ENCODE measurements at regions not wholly inside any gene's neighbourhood (a gene's known extent, or its start where the extent isn't known, plus 50 kb on each side); places are given as distances from the start of the nearest gene placed in this dataset.
"Not testable (repeated sequence)": the region's sequence is repeated elsewhere in the genome, so short reads cannot be mapped to it uniquely, and the experiment has no call there.

GRCh38 chr2:147607379-147607778, 237.4 kb upstream of the ACVR2A start:
- Mint-ChIP-seq H3K27me3 (no peaks in the 10 kb centered on the region), H3K27ac (no peak overlapping the region), H3K4me1 (no peaks in the 10 kb centered on the region), H3K36me3 (ENCODE audit: low read depth) (no peaks in the 10 kb centered on the region), H3K4me3 (no peak overlapping the region)
- ATAC-seq = no peak
- DNase-seq = no peak
- no peaks in the 10 kb centered on the region for H3K9me3 ChIP-seq (ENCODE audit: control insufficient read depth, low read length, poor library complexity, severe bottlenecking)

DNA sequence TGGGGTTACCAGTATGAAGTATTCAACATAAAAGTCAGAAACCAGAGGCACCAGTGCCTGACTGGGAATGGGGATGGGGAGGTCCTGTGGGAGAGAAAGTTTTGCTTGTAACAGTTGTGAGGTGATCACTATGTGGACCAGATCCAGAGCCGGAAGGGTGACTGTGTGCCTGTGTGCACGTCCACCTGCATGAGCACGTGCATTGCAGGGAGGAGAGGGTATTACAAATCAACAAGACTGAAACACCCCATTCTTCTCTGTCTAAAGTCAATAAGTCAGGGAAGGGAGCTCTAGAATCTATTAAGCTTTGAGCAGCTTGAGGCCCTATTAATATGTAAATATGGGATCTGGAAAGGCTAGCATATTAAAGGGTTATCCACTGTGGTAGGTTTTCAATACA, 241.0 kb upstream of the ACVR2A start:
- Mint-ChIP-seq H3K36me3 (ENCODE audit: low read depth) (no peaks in the 10 kb centered on the region), H3K4me3 (no peak overlapping the region), H3K27me3 (no peaks in the 10 kb centered on the region), H3K4me1 (no peaks in the 10 kb centered on the region), H3K27ac (no peak overlapping the region)
- ATAC-seq (no peak), DNase-seq (no peak)
- no peaks in the 10 kb centered on the region for H3K9me3 ChIP-seq (ENCODE audit: control insufficient read depth, low read length, poor library complexity, severe bottlenecking)

- Mint-ChIP-seq H3K36me3 (ENCODE audit: low read depth) (no peaks in the 10 kb centered on the region), H3K4me1 (no peaks in the 10 kb centered on the region), H3K4me3 (no peak overlapping the region), H3K27me3 (no peaks in the 10 kb centered on the region), H3K27ac (no peak overlapping the region)
- ATAC-seq (no peak), DNase-seq (no peak)
- no peaks in the 10 kb centered on the region for H3K9me3 ChIP-seq (ENCODE audit: control insufficient read depth, low read length, poor library complexity, severe bottlenecking)
Observed at GRCh38 chr2:147603447-147603846, 241.4 kb upstream of the ACVR2A start.

GRCh38 chr2:147600646-147601045, 244.2 kb upstream of the ACVR2A start:
- Mint-ChIP-seq H3K4me3 (no peak overlapping the region), H3K27ac (no peak overlapping the region), H3K36me3 (ENCODE audit: low read depth) (no peaks in the 10 kb centered on the region), H3K4me1 (no peaks in the 10 kb centered on the region), H3K27me3 (no peaks in the 10 kb centered on the region)
- ATAC-seq = no peak
- H3K9me3 ChIP-seq (ENCODE audit: control insufficient read depth, low read length, poor library complexity, severe bottlenecking) = no peaks in the 10 kb centered on the region
- DNase-seq = no peak

- no peaks in the 10 kb centered on the region for H3K4me1 Mint-ChIP-seq
Observed at GRCh38 chr2:147600223-147600622, 244.6 kb upstream of the ACVR2A start.

DNA sequence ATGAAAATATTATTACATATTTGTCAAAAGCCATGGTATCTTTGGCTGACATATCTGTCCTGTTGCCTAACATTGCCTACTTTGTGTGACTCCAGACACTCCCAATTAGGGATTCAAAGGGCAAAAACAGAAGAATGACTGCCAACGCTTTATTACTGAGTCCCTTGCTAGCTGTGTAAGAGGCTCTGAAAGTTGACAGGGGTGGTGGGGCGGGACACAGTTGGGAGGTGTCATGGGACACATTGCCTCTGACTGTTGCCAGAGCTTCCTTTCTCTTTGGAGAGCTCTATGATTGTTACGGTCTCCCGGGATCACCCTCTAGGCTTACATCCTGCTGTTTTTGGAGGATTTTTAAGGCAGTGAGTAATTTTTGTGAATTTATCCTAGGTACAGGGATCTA, 249.6 kb upstream of the ACVR2A start:
- Mint-ChIP-seq H3K4me3 (no peak overlapping the region), H3K27ac (no peak overlapping the region), H3K4me1 (no peaks in the 10 kb centered on the region), H3K27me3 (no peaks in the 10 kb centered on the region), H3K36me3 (ENCODE audit: low read depth) (no peaks in the 10 kb centered on the region)
- H3K9me3 ChIP-seq (ENCODE audit: control insufficient read depth, low read length, poor library complexity, severe bottlenecking) = no peaks in the 10 kb centered on the region
- ATAC-seq (no peak), DNase-seq (no peak)

More at GRCh38 chr2:147600223-147600622, 244.6 kb upstream of the ACVR2A start:
- no peak for DNase-seq
- H3K27me3 Mint-ChIP-seq = no peaks in the 10 kb centered on the region
- no peaks in the 10 kb centered on the region for H3K9me3 ChIP-seq (ENCODE audit: control insufficient read depth, low read length, poor library complexity, severe bottlenecking)
- H3K27ac Mint-ChIP-seq = no peak overlapping the region
- no peak for ATAC-seq
- no peaks in the 10 kb centered on the region for H3K36me3 Mint-ChIP-seq (ENCODE audit: low read depth)
- H3K4me3 Mint-ChIP-seq = no peak overlapping the region

GRCh38 chr2:147594038-147594437, 250.8 kb upstream of the ACVR2A start:
- ATAC-seq (no peak), DNase-seq (no peak)
- no peaks in the 10 kb centered on the region for H3K36me3 Mint-ChIP-seq (ENCODE audit: low read depth)
- no peak overlapping the region for H3K4me3 Mint-ChIP-seq
- no peaks in the 10 kb centered on the region for H3K9me3 ChIP-seq (ENCODE audit: control insufficient read depth, low read length, poor library complexity, severe bottlenecking)
- no peak overlapping the region for H3K27ac Mint-ChIP-seq
- no peaks in the 10 kb centered on the region for H3K27me3 Mint-ChIP-seq
- H3K4me1 Mint-ChIP-seq = no peaks in the 10 kb centered on the region

GRCh38 chr2:147592784-147593183, 252.0 kb upstream of the ACVR2A start:
- DNase-seq; H3K9me3 ChIP-seq (ENCODE audit: control insufficient read depth, low read length, poor library complexity, severe bottlenecking); H3K27ac Mint-ChIP-seq; H3K27me3 Mint-ChIP-seq; H3K4me1 Mint-ChIP-seq; H3K4me3 Mint-ChIP-seq; H3K36me3 Mint-ChIP-seq (ENCODE audit: low read depth); ATAC-seq: not testable (repeated sequence)

- no peak for ATAC-seq
- Mint-ChIP-seq H3K36me3 (ENCODE audit: low read depth) (peaks cover 2% of the 10 kb centered on the region), H3K27me3 (no peaks in the 10 kb centered on the region), H3K27ac (no peak overlapping the region), H3K4me1 (no peaks in the 10 kb centered on the region), H3K4me3 (no peak overlapping the region)
- H3K9me3 ChIP-seq (ENCODE audit: control insufficient read depth, low read length, poor library complexity, severe bottlenecking) = no peaks in the 10 kb centered on the region
- no peak for DNase-seq
Observed at GRCh38 chr2:147589127-147589526, 255.7 kb upstream of the ACVR2A start.

DNA sequence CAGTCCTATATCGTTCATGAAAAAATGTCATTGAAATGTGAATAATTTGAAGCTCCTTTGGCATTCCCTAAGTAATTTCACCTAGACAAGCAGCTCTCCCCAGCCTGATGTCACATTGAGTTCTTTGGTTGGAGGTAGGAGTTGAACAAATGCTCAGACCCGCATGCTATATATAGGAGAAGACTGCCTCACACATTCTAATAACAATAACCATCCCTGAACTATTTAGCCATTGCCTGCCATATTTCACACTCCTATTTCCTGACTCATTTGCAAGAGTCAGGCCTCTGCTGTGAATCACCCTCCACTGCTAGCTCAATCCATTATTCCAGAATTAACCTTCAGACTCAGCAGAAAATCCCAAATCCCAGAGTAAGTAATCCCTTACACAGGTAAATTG, 256.6 kb upstream of the ACVR2A start:
- no peak for ATAC-seq
- Mint-ChIP-seq H3K36me3 (ENCODE audit: low read depth) (peaks cover 2% of the 10 kb centered on the region), H3K27me3 (no peaks in the 10 kb centered on the region), H3K4me3 (no peak overlapping the region), H3K27ac (no peak overlapping the region), H3K4me1 (no peaks in the 10 kb centered on the region)
- DNase-seq = no peak
- H3K9me3 ChIP-seq (ENCODE audit: control insufficient read depth, low read length, poor library complexity, severe bottlenecking) = no peaks in the 10 kb centered on the region

DNA sequence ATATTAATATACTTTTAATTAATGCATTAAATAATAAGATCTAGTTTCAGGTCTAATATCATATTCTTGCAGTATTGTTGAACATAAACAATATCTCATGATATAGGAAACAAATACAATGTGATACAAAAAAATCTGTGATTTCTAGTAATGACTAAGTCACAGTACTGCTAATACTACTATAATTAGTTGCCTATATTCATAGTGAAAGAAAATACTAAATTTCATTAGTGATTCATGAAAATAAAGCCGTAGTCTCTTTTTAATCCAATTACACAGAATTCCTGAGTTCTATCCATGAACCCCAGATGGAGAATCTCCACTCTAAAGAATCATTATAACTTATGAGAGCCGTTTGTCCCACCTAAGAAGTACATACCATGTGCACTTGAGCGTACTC, 266.3 kb upstream of the ACVR2A start:
- H3K36me3 Mint-ChIP-seq (ENCODE audit: low read depth) = no peaks in the 10 kb centered on the region
- no peak for ATAC-seq
- H3K27me3 Mint-ChIP-seq = no peaks in the 10 kb centered on the region

DNA sequence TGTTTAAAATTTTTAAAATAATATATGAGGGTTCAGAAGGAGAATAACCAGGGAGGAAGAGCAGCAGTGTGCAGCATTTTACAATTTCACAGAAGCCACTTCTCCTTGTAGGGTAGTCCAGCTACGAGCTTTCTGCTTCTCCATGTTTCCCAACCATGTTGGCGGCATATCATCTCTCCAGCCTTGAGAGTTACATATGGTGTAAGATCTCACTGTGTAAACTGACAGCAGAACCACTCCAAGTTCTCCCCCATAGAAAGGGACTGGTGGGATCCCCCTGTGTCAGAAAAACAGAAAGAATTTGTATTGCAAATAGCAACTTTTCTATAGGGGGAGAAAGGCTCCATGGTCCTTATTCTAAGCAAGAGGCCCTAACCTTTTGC, 266.8 kb upstream of the ACVR2A start:
- Mint-ChIP-seq H3K4me3 (no peak overlapping the region), H3K4me1 (no peaks in the 10 kb centered on the region), H3K36me3 (ENCODE audit: low read depth) (no peaks in the 10 kb centered on the region), H3K27me3 (no peaks in the 10 kb centered on the region), H3K27ac (no peak overlapping the region)
- H3K9me3 ChIP-seq (ENCODE audit: control insufficient read depth, low read length, poor library complexity, severe bottlenecking) = no peaks in the 10 kb centered on the region
- DNase-seq (no peak), ATAC-seq (no peak)

More for the DNA sequence above, 266.3 kb upstream of the ACVR2A start:
- H3K4me1 Mint-ChIP-seq = no peaks in the 10 kb centered on the region
- no peak overlapping the region for H3K27ac Mint-ChIP-seq
- no peaks in the 10 kb centered on the region for H3K9me3 ChIP-seq (ENCODE audit: control insufficient read depth, low read length, poor library complexity, severe bottlenecking)
- H3K4me3 Mint-ChIP-seq = no peak overlapping the region
- DNase-seq = no peak

DNA sequence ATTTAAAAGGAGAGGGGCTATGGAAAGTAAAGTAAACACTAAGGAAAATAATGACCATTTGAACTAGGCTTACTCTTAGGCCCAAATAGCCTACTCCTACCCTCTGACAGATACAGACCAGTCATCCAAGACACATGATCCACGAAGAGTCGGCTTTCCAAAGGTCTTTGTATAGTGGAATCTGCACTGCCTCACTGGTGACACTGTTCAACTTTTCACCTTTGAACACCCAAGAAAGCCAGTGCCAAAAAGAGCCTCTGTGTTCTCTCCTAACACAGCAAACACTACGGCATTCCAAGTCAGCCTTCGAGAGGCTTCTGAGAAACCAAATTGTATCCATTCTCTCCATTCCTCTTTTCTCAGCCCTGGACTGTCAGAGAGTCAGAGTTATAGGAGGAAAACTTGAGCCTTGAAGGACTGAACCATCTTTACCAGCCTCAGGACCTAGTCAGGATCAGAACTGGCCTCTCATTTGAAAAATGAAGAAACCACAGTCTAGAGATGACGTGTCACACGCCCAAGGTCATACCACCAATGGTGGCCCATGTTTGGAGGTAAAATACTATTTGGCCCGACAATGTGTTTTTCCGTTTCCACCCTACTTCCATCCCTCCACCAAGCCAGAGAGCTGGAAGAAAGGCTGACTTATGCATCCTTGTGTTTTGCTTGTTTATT, 267.4 kb upstream of the ACVR2A start:
- Mint-ChIP-seq H3K27me3 (no peaks in the 10 kb centered on the region), H3K36me3 (ENCODE audit: low read depth) (no peaks in the 10 kb centered on the region)
- ATAC-seq = no peak

DNA sequence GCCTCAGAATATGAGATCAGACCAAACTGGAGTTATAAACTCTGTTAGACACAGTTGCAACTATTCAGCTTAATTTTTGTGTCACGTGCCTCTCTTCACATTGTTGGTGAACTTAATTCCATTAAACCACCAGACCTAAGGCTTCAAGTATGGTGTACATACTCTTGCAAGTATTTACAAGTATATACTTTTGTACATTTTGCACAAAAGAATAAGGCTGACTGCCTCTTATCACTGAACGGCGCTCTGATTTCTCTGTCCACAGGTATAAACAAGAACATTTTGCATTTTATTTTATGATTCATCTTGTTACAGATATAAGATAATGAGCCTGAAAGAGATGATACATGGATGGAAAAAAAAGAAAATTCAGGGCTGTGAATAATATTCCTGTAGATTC, 269.7 kb upstream of the ACVR2A start:
- H3K4me1 Mint-ChIP-seq = no peaks in the 10 kb centered on the region
- no peak overlapping the region for H3K4me3 Mint-ChIP-seq
- no peaks in the 10 kb centered on the region for H3K9me3 ChIP-seq (ENCODE audit: control insufficient read depth, low read length, poor library complexity, severe bottlenecking)
- no peaks in the 10 kb centered on the region for H3K36me3 Mint-ChIP-seq (ENCODE audit: low read depth)
- no peak for ATAC-seq
- no peak overlapping the region for H3K27ac Mint-ChIP-seq
- no peak for DNase-seq
- H3K27me3 Mint-ChIP-seq = no peaks in the 10 kb centered on the region

More for the DNA sequence above, 267.4 kb upstream of the ACVR2A start:
- Mint-ChIP-seq H3K4me1 (no peaks in the 10 kb centered on the region), H3K27ac (no peak overlapping the region), H3K4me3 (no peak overlapping the region)
- no peak for DNase-seq
- no peaks in the 10 kb centered on the region for H3K9me3 ChIP-seq (ENCODE audit: control insufficient read depth, low read length, poor library complexity, severe bottlenecking)
